ENCODE measurements at regions not wholly inside any gene's neighbourhood (a gene's known extent, or its start where the extent isn't known, plus 50 kb on each side); places are given as distances from the start of the nearest gene placed in this dataset.
"Not testable (repeated sequence)": the region's sequence is repeated elsewhere in the genome, so short reads cannot be mapped to it uniquely, and the experiment has no call there.

DNA sequence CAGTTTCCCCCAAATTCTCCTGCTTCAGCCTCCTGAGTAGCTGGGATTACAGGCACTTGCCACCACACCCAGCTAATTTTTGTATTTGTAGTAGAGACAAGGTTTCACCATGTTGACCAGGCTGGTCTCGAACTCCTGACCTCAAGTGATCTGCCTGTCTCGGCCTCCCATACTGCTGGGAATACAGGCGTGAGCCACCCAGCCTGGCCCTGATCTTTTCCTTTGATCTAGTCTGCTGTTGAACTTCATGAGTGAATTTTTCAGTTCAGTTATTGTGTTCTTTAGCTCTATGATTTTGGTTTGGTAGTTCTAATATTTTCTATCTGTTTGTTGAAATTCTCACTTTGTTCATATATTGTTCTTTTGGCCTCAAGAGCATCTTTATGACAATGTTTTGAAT is 83.4 kb upstream of the RAP2C start:
- not testable (repeated sequence) for H3K27me3 Mint-ChIP-seq (ENCODE audit: low read depth); H3K4me1 Mint-ChIP-seq; DNase-seq (ENCODE audit: low spot score in 2 of 2, unreplicated experiment in 2 of 2); H3K27ac Mint-ChIP-seq; H3K4me3 Mint-ChIP-seq
- Mint-ChIP-seq H3K36me3 (peaks cover 15% of the 10 kb centered on the region), H3K9me3 (peaks cover 25% of the 10 kb centered on the region)

DNA sequence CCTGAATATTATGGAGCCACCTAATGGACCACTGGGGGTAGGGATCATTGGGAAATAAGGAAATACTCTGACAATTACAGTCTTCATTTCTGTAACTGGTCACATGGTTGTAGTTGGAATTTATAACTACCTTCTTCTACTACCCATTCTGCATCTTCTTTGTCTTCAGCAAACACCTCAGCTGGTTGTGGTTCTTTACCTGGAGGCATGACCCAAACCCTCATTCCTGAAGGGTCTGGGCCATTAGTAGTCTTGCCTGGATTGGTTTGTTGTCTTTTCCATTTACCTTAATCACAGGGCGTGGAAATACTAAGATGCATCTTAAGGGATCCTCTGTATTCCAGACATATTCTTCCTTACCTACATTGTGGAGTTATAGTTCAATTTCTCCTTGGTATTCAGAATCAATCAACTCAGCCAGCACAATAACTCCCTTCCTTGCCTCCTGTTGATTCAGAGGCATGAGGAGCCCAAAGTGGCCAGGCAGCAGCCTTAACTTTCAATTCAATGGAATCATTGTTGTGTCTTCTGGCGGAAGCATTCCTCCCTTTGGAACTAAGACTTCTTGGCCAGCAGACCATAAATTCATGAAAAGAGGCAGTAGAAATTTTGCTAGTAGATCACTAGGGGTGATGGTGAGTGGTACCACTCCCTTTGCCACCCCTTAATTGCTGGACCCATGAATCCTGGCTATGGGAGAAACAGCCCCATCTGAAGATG is 75.7 kb upstream of the RAP2C start:
- DNase-seq (ENCODE audit: low spot score in 2 of 2, unreplicated experiment in 2 of 2) = no peak
- Mint-ChIP-seq H3K9me3 (peaks cover 29% of the 10 kb centered on the region), H3K27me3 (ENCODE audit: low read depth) (no peaks in the 10 kb centered on the region), H3K4me3 (no peak overlapping the region), H3K36me3 (peaks cover 12% of the 10 kb centered on the region), H3K27ac (no peak overlapping the region), H3K4me1 (no peaks in the 10 kb centered on the region)
- TF ChIP-seq, protein P1, sequence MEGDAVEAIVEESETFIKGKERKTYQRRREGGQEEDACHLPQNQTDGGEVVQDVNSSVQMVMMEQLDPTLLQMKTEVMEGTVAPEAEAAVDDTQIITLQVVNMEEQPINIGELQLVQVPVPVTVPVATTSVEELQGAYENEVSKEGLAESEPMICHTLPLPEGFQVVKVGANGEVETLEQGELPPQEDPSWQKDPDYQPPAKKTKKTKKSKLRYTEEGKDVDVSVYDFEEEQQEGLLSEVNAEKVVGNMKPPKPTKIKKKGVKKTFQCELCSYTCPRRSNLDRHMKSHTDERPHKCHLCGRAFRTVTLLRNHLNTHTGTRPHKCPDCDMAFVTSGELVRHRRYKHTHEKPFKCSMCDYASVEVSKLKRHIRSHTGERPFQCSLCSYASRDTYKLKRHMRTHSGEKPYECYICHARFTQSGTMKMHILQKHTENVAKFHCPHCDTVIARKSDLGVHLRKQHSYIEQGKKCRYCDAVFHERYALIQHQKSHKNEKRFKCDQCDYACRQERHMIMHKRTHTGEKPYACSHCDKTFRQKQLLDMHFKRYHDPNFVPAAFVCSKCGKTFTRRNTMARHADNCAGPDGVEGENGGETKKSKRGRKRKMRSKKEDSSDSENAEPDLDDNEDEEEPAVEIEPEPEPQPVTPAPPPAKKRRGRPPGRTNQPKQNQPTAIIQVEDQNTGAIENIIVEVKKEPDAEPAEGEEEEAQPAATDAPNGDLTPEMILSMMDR (IDR thresholded peaks at IDR 0.05; ENCODE audit: unreplicated experiment) = no peak

DNA sequence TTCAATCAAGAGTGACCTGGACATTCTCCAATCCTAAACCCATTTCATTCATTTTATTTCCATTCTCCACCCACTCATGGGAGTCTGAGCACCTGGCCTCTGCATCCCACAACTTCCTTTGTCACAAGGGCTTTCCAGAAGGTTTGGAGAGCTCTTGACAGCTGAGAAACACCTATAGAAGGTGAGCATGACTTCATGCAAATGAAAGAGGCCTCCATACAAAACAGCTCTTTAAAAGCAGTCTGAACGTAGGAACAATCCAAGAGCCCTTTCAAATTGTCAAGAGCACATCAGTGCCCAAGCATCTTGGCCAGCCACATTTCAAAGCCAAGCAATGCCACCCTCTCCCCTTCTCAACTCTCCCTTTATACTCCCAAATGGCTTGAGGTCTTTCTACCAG is 74.9 kb upstream of the RAP2C start:
- TF ChIP-seq, protein P1 (IDR thresholded peaks at IDR 0.05; ENCODE audit: unreplicated experiment) = no peak
- no peaks in the 10 kb centered on the region for H3K4me1 Mint-ChIP-seq
- DNase-seq (ENCODE audit: low spot score in 2 of 2, unreplicated experiment in 2 of 2) = no peak

DNA sequence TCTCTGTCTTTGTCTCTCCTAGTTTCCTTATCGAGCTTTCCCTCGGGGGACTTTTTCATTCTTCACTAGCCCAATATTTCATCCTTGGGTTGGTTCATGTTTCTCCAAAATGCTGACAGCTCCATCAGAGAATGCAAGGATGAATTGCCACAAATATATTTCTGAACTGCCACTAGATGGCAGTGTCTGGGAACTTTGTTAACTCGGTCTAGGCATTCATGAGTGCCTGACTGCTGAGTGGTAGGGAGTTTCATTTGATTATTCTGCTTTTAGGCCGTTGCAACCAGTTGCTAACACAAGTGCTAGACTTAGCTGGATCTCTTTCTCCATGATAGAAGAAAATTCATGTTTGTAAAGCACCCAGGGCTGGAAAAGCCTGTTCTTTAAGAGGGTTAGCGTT is 73.5 kb upstream of the RAP2C start:
- Mint-ChIP-seq H3K36me3 (peaks cover 13% of the 10 kb centered on the region), H3K4me1 (no peaks in the 10 kb centered on the region), H3K9me3 (peaks cover 31% of the 10 kb centered on the region), H3K27ac (no peak overlapping the region), H3K4me3 (no peak overlapping the region), H3K27me3 (ENCODE audit: low read depth) (no peaks in the 10 kb centered on the region)
- DNase-seq (ENCODE audit: low spot score in 2 of 2, unreplicated experiment in 2 of 2) = no peak
- TF ChIP-seq, protein P1 (IDR thresholded peaks at IDR 0.05; ENCODE audit: unreplicated experiment) = peak; percentile 84

More for the DNA sequence above, 74.9 kb upstream of the RAP2C start:
- no peak overlapping the region for H3K27ac Mint-ChIP-seq
- H3K9me3 Mint-ChIP-seq = peaks cover 28% of the 10 kb centered on the region
- no peaks in the 10 kb centered on the region for H3K27me3 Mint-ChIP-seq (ENCODE audit: low read depth)
- no peak overlapping the region for H3K4me3 Mint-ChIP-seq
- H3K36me3 Mint-ChIP-seq = peaks cover 13% of the 10 kb centered on the region

DNA sequence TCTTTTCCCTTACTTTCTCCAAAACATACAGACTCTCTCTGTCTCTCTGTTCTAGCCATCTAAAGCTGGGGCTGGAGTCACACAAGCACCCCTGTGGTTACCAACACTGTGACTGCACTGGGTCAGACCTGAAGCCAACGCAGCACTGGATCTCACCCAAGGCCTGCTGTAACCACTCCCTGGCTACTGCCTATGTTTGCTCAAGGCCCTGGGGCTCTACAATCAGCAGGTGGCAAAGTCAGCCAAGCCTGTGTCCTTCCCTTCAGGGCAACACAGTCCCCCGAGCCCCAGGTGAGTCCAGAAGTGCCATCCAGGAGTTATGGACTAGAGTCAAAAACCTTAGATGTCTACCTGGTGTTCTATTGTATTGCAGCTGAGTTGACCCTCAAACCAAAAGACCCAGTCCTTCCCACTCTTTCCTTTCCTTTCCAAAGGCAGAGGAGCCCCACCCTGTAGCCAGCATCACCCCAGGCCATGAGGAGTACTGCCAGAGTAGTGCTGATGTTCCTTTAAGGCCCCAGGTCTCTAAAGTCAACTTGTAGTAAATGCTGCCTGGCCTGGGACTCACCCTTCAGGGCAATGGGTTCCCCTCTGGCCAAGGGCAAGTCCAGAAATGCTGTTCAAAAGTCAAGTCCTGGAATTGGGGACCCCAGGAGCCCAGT is 58.8 kb upstream of the RAP2C start:
- no peak for DNase-seq (ENCODE audit: low spot score in 2 of 2, unreplicated experiment in 2 of 2)
- Mint-ChIP-seq H3K27me3 (ENCODE audit: low read depth) (no peaks in the 10 kb centered on the region), H3K36me3 (peaks cover 18% of the 10 kb centered on the region), H3K4me3 (no peak overlapping the region), H3K27ac (no peak overlapping the region), H3K4me1 (no peaks in the 10 kb centered on the region), H3K9me3 (peaks cover 34% of the 10 kb centered on the region)
- TF ChIP-seq, protein P1 (IDR thresholded peaks at IDR 0.05; ENCODE audit: unreplicated experiment) = no peak

DNA sequence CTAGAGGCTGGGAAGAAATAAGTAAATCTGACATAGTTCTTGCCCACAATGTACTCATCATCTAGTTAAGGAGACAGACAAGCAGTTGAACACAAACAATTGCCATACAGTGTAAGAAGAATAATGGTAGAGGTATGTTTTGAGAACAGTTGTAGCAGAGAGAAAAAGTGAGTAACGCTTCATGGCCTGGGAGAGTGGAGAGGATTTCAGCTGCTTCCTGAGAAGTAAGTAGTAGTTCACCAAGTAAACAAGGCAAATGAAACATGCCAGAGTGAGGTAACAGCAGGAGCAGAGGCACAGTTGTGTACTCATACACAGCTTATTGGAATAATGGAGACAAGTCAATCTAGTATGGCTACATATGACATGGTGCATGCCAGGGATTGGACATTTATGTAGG is 53.6 kb upstream of the RAP2C start:
- Mint-ChIP-seq H3K9me3 (peaks cover 34% of the 10 kb centered on the region), H3K4me1 (peaks cover 26% of the 10 kb centered on the region)
- no peak for DNase-seq (ENCODE audit: low spot score in 2 of 2, unreplicated experiment in 2 of 2)

More for the DNA sequence above, 53.6 kb upstream of the RAP2C start:
- H3K4me3 Mint-ChIP-seq = no peak overlapping the region
- no peak overlapping the region for H3K27ac Mint-ChIP-seq
- H3K27me3 Mint-ChIP-seq (ENCODE audit: low read depth) = no peaks in the 10 kb centered on the region
- TF ChIP-seq, protein P1 (IDR thresholded peaks at IDR 0.05; ENCODE audit: unreplicated experiment) = no peak
- peaks cover 18% of the 10 kb centered on the region for H3K36me3 Mint-ChIP-seq

All from mesothelial cell of epicardium (in vitro differentiated cells).